ENCODE measurements at regions not wholly inside any gene's neighbourhood (a gene's known extent, or its start where the extent isn't known, plus 50 kb on each side); places are given as distances from the start of the nearest gene placed in this dataset.
"Not testable (repeated sequence)": the region's sequence is repeated elsewhere in the genome, so short reads cannot be mapped to it uniquely, and the experiment has no call there.

GRCh38 chr15:87642997-87643396, 613.5 kb downstream of the NTRK3 start:
- not testable (repeated sequence) for TF ChIP-seq POLR2A, CTCF (IDR thresholded peaks at IDR 0.05)

Measured in body of pancreas (tissue), 4 donors.